Epidermal melanocyte (primary cell): ENCODE measurements at regions not wholly inside any gene's neighbourhood (a gene's known extent, or its start where the extent isn't known, plus 50 kb on each side); places are given as distances from the start of the nearest gene placed in this dataset.

Source experiments
- DNase-seq: peaks from one replicate; pipeline ENCODE4 v3.0.0; 2011; ENCODE audit warnings: low spot score; ENCODE audit not compliant: insufficient read length

- DNase-seq = no peak
Measured at GRCh38 chr9:135239100-135239768, 151.8 kb downstream of the OLFM1 start.

DNA sequence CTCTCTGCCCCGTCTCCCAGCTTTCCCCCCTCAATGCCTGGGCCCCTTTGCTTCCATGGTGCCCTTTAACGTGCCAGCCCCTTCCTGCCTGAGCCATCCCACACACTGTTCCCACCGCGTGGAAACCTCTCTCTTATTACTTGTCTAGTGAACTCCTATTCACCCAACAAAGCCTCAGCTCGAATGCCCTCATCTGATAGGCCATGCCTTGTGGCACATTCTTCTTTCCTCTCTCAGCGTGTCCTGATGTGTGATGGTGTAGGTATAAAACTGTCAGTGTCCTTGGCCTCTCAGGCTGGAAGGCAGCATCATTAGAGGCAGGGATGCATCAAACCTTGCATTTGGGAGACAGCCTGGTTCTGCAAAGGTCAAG, 152.3 kb downstream of the OLFM1 start:
- DNase-seq = no peak

DNA sequence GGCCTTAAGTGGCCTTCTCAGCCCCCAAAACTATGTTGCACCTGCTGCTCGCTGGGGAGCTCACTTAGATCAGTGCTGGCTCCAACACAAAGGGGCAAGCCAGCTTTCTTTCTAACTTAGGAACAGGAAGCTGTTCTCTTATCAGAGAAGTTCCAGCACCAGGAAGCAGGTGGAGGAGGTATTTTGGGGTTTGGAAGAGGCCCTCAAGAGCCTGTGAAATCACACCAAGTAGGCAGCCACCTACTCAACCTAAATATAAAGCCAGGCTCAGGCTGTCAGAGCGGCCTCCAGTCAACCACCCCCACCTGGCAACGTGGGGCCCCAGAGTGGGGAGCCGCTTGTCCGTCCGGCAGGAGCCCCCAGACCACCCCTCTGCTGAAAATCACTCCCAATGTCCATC, 152.8 kb downstream of the OLFM1 start:
- no peak for DNase-seq

GRCh38 chr9:135240871-135241311, 153.4 kb downstream of the OLFM1 start:
- DNase-seq = no peak

- no peak for DNase-seq
Measured at GRCh38 chr9:135241381-135242048, 154.0 kb downstream of the OLFM1 start.

GRCh38 chr9:135242049-135242396, 154.6 kb downstream of the OLFM1 start:
- DNase-seq = no peak

DNA sequence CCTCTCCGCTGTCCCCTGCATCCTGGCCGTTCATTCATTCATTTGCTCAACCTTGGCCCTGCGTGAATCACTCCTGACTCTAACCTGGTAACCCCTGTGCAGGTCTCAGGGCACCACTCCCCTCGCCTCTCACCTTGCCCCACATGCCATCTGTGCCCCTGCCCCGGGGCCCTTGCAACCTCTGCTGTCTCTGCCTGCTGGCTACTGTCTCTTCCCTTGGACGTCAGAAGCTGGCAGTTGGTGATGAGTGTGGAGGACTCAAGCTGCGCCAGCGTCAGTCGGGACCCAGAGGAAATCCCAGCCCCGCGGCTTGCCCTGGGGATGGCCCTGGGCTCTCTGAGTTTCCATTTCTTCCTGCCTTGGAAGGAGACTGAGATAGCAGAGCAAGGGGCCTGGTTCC, 154.9 kb downstream of the OLFM1 start:
- no peak for DNase-seq

DNA sequence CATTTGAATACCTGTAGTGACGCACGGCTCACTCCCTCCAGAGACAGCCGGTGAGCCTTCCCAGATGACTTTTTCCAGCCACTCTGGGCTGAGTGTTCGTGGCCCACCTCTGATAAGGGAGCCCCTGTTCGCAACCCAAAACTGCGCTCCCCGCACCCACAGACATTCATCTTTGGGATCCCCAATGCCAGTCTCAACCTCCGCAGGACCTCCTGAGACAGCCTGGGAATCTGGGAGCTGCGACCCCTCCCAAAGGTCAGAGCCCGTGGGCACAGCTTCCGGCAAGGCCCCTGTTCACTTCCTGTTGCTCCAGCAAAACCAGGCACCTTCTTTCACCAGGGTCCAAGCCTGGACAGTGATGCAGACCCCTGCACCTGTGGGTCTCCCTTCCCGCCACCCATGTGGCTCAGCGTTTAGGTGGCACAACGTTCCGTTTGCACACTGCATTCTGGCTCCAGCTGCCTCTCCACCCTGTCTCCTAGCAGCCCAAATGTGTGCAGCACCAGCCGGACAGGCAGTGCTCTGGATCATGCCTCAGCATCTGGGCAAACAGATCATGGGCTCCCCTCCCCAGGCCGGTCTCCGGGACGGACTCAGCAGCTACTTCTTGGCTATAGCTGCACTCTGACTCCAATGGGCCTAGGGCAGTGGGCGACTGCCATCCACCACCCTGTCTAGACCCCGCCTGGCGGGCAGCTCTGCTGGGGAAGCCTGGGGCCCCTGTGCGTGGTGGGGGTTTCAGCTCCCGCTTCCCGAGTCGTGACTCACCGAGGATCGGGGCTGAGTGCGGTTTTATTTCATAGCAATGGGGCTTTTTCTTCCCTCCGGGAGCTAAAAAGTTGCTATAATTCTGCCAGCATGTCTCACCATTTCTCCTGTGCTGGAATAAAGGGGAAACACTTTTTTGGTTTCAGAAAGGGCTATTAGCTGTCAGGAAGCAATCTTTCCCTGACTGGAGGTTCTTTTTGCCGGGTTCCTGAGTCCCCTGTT, 156.0 kb downstream of the OLFM1 start:
- DNase-seq = no peak

DNA sequence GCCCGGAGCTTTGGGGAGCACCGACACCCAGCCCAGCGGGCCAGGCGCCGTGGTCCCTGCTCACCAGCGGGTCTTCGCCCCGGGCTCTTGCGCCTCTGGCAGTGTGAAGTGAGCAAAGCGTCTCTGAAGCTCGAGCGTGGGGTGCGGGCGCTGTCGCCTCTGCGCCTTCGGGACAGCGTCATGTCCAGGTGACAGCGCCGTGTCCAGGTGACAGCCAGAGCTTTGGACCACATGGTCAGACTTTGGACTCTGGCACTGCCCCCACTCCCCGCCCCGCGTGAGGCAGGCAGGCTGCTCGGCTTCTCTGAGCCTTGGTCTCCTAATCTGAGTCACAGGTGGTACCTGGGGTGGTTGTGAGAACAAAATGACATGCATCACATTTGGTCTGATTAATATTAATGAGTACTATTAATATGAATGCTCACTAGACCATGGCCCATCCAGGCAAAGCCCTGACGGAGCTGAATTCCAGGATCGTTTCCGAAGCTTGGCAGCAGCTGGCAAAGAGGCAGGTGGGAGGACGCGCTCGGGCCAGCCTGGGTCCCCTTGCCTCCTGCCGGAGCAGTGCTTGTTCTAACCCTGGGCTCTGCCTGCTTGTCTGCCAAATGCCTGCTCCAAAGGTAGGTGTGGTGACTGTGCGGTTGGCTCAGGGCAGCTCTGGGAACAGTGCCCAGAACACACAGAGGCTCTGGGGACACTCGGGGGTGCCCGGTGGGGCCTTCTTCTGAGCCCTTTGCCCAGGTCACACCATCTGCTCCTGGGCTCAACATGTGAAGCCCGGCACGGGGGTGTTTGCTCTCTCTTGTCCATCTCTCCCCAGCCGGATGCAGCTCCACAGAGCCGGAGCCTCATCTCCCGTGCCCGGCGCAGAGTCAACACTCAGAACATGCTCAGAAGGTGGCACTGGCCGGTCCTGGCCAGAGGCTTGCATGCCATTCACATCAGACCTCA, 157.1 kb downstream of the OLFM1 start:
- no peak for DNase-seq

DNA sequence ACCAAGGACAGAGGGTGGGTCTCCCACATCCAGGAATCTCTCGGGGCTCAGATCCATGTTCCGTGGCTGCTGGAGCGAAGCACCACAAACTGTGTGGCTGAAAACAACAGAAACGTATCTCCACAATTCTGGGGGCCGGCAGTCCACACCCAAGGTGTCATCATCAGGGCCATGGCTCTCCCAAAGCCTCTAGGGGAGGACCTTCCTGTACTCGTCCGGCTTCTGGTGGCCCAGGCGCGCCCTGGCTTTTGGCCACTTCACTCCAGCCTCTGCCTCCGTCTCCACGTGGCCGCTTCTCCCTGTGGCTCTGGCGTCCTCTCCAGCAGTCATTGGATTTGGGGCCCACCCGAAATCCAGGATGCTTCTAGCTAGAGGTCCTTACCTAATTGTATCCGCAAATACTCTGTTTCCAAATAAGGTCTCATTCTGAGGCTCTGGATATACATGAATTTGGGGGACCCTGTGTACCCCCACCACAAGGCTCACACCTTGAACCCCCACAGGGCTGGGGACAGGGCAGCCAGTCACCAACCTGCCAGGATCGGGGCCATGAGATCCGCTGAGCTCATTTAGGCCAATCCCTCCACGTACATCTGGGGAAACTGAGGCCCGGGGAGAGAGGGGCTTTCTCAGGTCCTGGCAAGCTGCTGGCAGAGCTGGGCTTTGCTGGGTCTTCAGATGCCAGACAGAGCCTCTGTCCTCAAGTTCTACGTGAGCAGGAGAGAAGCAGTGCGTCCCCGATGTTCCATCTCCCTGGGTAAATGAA, 158.2 kb downstream of the OLFM1 start:
- no peak for DNase-seq

DNA sequence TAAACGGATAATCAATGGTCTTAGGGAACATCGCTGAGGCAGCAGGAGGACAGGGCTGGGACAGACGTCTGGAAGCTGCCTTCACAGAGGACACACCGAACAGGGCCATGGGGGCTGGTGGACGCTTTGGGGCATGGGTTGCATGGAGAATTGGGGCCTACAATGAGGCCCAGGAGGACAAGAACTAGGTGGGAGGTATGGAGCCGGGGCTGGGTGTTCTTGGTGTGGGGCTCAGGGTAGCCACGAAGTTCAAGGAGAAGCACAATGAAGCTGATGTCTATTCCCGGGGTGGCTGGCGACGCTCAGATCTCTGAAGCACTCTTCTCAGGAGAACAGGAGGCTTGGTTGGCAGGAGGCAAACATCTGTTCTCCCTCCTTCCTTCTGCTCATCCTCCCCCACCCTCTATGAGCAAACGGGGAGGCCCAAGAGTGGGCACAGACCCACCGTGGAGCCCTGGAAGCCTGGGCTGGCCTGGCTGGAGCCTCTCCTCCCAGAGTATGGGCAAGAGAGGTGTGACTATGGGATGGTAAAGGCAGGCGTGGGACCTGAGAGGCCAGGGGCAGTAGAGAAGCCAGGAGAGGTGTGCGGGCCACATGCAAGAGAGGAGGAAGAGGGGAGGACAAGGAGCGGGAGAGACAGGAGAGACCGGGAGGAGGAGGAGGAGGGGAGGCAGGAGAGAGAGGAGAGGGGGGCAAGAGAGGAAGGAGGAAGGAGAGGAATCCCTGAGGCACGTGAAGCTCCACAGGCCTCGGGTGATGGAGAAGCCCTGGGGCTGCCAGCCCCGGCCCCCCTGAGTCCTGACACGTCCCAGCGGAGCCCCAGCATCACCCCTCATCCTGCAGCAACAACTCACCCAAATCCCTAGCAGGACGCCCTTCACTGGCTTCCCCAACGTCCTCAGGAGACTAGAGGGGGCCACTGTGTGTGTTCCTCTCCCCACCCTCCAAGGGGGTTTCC, 159.1 kb downstream of the OLFM1 start:
- no peak for DNase-seq

DNA sequence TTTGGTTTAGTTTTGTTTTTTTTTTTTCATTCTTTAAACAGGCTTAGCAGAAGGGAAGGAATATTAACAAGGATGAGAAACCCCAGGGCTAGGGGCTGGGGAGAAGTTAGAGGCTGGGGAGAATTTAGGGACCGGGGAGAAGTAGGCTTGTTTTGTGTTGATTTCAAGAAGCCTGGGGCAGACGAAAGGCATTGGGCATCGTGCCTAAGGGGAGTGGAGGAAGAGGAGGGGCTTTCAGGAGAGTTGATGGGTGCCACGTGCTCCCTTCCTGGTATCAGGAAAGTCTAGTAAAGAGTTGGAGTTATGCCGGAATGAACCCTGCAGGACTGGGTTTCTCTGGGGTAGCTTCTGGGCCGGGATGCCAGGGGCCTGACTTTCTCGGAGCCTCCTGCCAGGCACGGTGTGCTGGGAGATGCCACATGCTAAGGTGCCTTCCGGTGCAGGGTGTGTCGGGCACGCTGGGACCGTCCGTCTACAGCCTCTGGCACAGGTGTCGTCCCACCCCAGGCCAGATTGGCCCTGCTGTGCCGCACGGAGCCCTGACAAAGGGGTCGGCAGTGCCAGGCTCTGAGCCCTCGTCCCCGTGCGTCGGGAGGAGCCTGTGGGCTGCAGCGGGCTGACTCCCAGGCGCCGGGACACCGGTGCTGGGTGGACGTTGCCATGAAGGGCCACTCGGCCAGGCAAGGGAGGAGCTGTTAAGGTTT, 159.9 kb downstream of the OLFM1 start:
- no peak for DNase-seq

DNA sequence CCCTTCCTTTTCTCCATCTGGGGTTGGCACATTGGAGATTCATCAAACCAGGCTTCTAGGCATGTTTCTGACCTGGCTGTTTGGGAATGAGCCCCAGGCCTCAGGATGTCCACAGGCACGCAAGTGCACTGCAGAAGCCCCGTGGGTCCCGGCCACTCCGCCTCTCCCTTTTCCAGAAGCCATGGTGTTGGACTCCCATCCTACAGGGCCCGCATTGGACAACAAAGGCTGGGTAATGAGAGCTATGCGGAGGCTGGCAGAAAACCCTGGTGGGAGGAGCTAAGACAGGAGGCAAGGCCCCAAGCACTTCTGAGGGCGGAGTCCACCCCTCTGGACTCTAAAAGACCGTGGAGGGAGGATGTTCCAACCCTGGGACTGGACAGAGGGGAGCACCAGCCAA, 160.6 kb downstream of the OLFM1 start:
- no peak for DNase-seq

- DNase-seq = no peak
Measured at GRCh38 chr9:135248721-135249120, 161.3 kb downstream of the OLFM1 start.

DNA sequence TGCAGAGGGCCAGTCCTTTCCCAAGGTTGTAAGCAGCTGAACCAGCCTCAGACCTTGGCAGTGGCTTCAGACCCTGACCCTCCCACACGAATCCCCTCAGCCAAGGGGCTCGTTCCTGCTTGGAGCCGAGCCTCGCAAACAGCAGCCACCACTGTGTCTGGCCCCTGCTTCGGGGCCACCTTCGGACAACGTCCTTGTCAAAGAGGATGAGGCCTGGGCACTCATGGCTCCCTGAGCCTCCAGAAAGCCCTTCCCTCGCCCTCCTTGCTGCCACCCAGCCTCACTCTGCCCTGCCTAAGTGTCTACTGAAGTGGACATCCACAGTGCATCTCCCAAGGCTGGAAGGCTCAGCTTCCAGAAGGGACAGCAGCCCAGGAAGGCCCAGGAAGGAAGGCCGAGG, 161.7 kb downstream of the OLFM1 start:
- DNase-seq = no peak

DNA sequence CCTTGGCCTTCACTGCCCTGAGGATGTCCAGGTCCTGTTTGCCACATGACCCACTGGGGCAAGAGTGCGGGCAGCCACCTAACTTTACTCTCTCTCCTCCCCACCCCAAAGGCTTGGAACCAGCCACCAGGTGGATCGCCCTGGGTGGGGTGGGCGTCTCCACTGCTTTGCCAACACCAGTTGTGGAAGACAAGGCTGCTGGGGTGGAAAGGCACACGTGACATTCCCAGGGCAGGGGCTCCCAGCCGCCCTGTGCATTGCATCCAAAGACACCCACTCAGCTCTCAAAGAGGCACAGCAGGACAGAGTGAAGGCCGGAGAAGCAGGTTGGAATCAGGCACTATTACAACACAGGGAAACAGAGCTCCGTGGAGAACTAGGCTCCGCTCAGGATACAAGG, 162.2 kb downstream of the OLFM1 start:
- DNase-seq = no peak

GRCh38 chr9:135251331-135251761, 163.9 kb downstream of the OLFM1 start:
- no peak for DNase-seq

GRCh38 chr9:135251996-135252760, 164.7 kb downstream of the OLFM1 start:
- no peak for DNase-seq
